ENCODE measurements at regions not wholly inside any gene's neighbourhood (a gene's known extent, or its start where the extent isn't known, plus 50 kb on each side); places are given as distances from the start of the nearest gene placed in this dataset.
"Not testable (repeated sequence)": the region's sequence is repeated elsewhere in the genome, so short reads cannot be mapped to it uniquely, and the experiment has no call there.

- not testable (repeated sequence) for TF ChIP-seq CTCF (IDR thresholded peaks at IDR 0.05; ENCODE audit: low read depth, low read length); POLR2A (IDR thresholded peaks at IDR 0.05; ENCODE audit: extremely low read depth, insufficient read length); MYC (IDR thresholded peaks at IDR 0.05; ENCODE audit: low read depth, low read length)
- TF ChIP-seq, protein P1, sequence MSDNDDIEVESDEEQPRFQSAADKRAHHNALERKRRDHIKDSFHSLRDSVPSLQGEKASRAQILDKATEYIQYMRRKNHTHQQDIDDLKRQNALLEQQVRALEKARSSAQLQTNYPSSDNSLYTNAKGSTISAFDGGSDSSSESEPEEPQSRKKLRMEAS (IDR thresholded peaks at IDR 0.05; ENCODE audit: low read depth, low read length), result not testable (repeated sequence)
Observed at GRCh38 chr15:20194591-20195198, 346.9 kb downstream of the GOLGA6L6 start.

Measured in NB4 (cell line).